Pancreas (tissue), 10 donors: ENCODE measurements at regions not wholly inside any gene's neighbourhood (a gene's known extent, or its start where the extent isn't known, plus 50 kb on each side); places are given as distances from the start of the nearest gene placed in this dataset.

Source experiments
- ATAC-seq, 4 donors: fragments of 200-7000 bp; cut with Tn5 transposase; one replicate each; pipeline versions ENCODE4 v1.8.0 to v1.9.1; 2020; ENCODE audit warnings: mild to moderate bottlenecking in 4 of 4, moderate library complexity in 4 of 4
- DNase-seq, 6 donors: peaks; one replicate each; pipeline ENCODE4 v3.0.0-alpha.2; 2020
- FAIRE-seq: peaks from 2 replicates; lab custom pipeline; 2012; peaks lifted over from hg19 to GRCh38; lab: Jason Lieb, UNC
- H3K27ac ChIP-seq, 4 donors: fragments of 200-600 bp; sonication (generic); 1 replicate in 3 of 4; 2 replicates in 1 of 4; pipeline versions ENCODE4 v1.5.0 to v1.8.0; 2020
- H3K27me3 ChIP-seq, 4 donors: fragments of 200-600 bp; one replicate each; pipeline ENCODE4 v1.8.0; 2021
- H3K36me3 ChIP-seq, 3 donors: fragments of 200-600 bp; sonication (generic) in 1 of 3; one replicate each; pipeline versions ENCODE4 v1.5.0 to v1.8.0; 2020 to 2021
- H3K4me1 ChIP-seq, 3 donors: fragments of 200-600 bp; one replicate each; pipeline ENCODE4 v1.8.0; 2021
- H3K4me3 ChIP-seq, 4 donors: fragments of 200-600 bp; sonication (generic) in 2 of 4; one replicate each; pipeline versions ENCODE4 v1.5.0 to v1.8.0; 2020 to 2021
- H3K9me3 ChIP-seq, 4 donors: fragments of 200-600 bp; one replicate each; pipeline ENCODE4 v1.8.0; 2021
- WGBS, 2 donors: extraction: QIAGEN DNeasy Blood & Tissue Kit; methylation state at CpG; one replicate each; pipeline ENCODE4 v1.1.7; 2013; 5-methylcytosine and 5-hydroxymethylcytosine counted together
- intact Hi-C, 3 donors: fragments of 100-400 bp; cut with DNase I; formaldehyde crosslinking; loops; one replicate each; pipeline versions ENCODE4 v1.11.1 to v1.14.2; 2022
- TF ChIP-seq, protein P1 (sequence below), 4 donors: fragments of 200-600 bp; sonication (generic) in 3 of 4; IDR thresholded peaks; one replicate each; pipeline versions ENCODE4 v1.5.0 to v1.8.0; 2021; ENCODE audit warnings: antibody characterized with exemption in 4 of 4
- donor health status: healthy with polysubstance abuse.
- donor health status: DM: no; HTN: no; CAD: no; lungs with moderate emphysema.
- donor health status: DM: no; HTN: no; CAD: no.
- donor health status: control.
- donor health status: control.
- donor health status: Bipolar disorder and iron deficiency.
- donor health status: DM: yes; HTN: yes; CAD: no.
- donor health status: DM: no; HTN: no; CAD: no.
- donor health status: DM: no; HTN: no; CAD: no.
- donor health status: DM: yes; HTN: yes; CAD: no.

DNA sequence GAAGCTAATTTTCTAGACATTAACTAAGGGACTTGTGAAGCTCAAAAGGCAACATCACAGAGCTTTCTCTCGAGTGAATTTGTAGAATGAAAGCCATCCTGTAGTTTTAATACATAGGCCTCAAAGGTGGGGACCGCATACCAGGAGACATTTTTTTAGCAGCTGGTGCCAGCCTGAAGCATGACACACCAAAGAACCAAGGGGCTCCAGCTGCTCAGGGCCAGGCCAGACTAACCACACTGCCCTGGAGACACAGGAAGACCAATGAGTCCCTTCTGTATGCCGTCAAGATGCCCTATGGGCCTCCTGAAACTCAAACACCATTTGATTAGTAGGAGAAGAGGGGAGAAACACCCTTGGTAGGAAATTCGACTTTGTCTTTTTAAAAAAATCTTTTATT, 113.9 kb upstream of the CACNA1E start:
- no peaks in the 10 kb centered on the region for H3K36me3 ChIP-seq
- no peaks in the 10 kb centered on the region for H3K4me1 ChIP-seq
- no peak for DNase-seq
- intact Hi-C loops = no loop called here
- ATAC-seq = no peak
- TF ChIP-seq, protein P1, sequence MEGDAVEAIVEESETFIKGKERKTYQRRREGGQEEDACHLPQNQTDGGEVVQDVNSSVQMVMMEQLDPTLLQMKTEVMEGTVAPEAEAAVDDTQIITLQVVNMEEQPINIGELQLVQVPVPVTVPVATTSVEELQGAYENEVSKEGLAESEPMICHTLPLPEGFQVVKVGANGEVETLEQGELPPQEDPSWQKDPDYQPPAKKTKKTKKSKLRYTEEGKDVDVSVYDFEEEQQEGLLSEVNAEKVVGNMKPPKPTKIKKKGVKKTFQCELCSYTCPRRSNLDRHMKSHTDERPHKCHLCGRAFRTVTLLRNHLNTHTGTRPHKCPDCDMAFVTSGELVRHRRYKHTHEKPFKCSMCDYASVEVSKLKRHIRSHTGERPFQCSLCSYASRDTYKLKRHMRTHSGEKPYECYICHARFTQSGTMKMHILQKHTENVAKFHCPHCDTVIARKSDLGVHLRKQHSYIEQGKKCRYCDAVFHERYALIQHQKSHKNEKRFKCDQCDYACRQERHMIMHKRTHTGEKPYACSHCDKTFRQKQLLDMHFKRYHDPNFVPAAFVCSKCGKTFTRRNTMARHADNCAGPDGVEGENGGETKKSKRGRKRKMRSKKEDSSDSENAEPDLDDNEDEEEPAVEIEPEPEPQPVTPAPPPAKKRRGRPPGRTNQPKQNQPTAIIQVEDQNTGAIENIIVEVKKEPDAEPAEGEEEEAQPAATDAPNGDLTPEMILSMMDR (IDR thresholded peaks at IDR 0.05) = no peak
- no peaks in the 10 kb centered on the region for H3K27me3 ChIP-seq
- H3K9me3 ChIP-seq = peaks cover 0 to 4% (median 0%) of the 10 kb centered on the region in 4 donors
- WGBS, 2 donors = 69 to 74% methylated on average over 4 of the region's 4 CpGs
- FAIRE-seq = no peak
- H3K4me3 ChIP-seq = no peak overlapping the region
- no peak overlapping the region for H3K27ac ChIP-seq

DNA sequence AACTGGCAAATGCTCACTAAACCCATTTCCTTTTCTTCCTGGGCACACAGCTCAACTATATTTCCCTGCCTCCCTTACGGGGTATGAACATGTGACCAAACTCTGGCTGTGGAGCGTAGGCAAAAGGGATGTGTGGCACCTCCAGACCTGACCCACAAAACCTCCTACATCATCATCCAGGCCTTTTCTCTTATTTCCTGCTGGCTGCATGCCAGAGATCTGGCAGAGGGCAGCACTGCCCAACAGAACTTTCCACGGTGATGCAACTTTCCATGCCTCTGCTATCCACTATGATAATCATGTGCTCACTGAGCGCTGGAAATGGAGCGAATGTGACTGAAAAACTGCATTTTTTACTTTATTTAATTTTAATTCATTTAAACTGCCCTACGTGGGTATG, 99.6 kb upstream of the CACNA1E start:
- H3K27ac ChIP-seq = no peak overlapping the region
- H3K36me3 ChIP-seq = no peaks in the 10 kb centered on the region
- H3K27me3 ChIP-seq = no peaks in the 10 kb centered on the region
- FAIRE-seq (no peak), ATAC-seq (peak in 2 of 4 donors; percentile 22 to 48), DNase-seq (no peak)
- TF ChIP-seq, protein P1 (IDR thresholded peaks at IDR 0.05) = no peak
- H3K4me3 ChIP-seq = no peak overlapping the region
- no peaks in the 10 kb centered on the region for H3K9me3 ChIP-seq
- no peaks in the 10 kb centered on the region for H3K4me1 ChIP-seq
- intact Hi-C loops = no loop called here
- 58 to 69% methylated on average over 6 of the region's 6 CpGs for WGBS, 2 donors

DNA sequence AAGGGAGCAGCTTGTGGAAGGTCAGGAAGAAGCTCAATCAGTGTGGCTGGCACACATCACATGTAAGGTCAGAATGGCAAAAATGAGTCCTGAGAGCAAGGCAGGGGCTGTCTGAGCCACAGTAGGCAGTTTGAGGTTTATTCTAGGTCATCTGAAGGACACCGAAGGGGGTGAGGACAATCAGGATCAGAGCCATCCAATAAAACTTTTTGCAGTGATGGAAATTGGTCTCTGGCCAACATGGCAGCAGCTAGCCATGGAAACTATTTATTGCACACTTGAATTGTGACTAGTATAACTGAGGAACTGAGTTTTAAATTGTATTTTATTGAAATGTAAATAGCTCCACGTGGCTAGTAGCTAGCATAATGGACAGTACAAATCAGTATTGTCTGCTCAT, 97.0 kb upstream of the CACNA1E start:
- TF ChIP-seq, protein P1 (IDR thresholded peaks at IDR 0.05) = no peak

DNA sequence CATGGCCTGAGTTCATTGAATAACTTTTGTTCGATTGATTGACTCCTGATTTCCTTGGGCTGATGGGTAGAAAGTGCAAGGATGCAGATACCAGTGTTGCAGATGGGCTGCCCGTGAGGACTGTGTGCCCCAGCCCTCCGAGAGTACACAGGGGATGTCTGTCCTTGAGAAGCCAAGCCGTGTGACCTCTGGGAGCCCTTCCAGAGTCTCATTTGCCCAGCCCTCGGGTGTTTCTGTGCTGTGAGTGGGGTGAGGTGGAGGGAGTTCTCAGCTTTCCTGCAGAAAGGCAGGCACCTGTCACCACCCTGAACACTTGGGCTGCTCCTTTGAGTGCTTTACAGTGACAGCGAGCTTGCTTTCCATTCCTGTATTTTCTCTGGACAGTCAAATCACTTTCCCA, 96.4 kb upstream of the CACNA1E start:
- H3K9me3 ChIP-seq = no peaks in the 10 kb centered on the region
- ATAC-seq (no peak), DNase-seq (no peak), FAIRE-seq (no peak)
- H3K27me3 ChIP-seq = no peaks in the 10 kb centered on the region
- H3K4me1 ChIP-seq = no peaks in the 10 kb centered on the region
- no peak overlapping the region for H3K27ac ChIP-seq
- WGBS, 2 donors = 40 to 71% methylated on average over 6 of the region's 6 CpGs
- H3K36me3 ChIP-seq = no peaks in the 10 kb centered on the region
- intact Hi-C loops = no loop called here
- TF ChIP-seq, protein P1 (IDR thresholded peaks at IDR 0.05) = no peak
- H3K4me3 ChIP-seq = no peak overlapping the region

More for the DNA sequence above, 97.0 kb upstream of the CACNA1E start:
- 41 to 46% methylated on average over 2 of the region's 2 CpGs for WGBS, 2 donors
- DNase-seq = no peak
- no peaks in the 10 kb centered on the region for H3K36me3 ChIP-seq
- no peaks in the 10 kb centered on the region for H3K27me3 ChIP-seq
- H3K4me3 ChIP-seq = no peak overlapping the region
- no peak for FAIRE-seq
- H3K9me3 ChIP-seq = no peaks in the 10 kb centered on the region
- H3K27ac ChIP-seq = no peak overlapping the region
- no peak for ATAC-seq
- H3K4me1 ChIP-seq = no peaks in the 10 kb centered on the region
- intact Hi-C loops = no loop called here

DNA sequence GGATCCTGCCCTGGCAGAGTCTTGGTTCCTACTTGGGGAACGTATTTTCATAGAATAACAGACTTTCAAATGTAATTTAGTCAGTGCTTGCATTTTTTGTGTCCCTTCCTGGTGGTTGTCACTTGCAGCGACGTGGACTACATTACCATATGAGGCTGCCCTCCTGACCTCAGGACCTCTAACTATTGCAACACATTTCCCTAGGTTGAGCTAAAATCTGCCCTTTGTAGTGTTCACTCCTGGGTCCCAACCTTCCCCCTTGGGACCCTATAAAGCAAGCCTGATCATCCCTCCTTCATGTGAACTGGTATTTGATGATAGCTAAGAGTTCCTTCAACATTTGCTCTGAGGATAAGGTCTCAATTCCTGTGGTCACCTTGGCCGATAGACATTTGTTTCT, 95.6 kb upstream of the CACNA1E start:
- intact Hi-C loops = no loop called here
- ATAC-seq (no peak), DNase-seq (no peak), FAIRE-seq (no peak)
- TF ChIP-seq, protein P1 (IDR thresholded peaks at IDR 0.05) = no peak
- no peak overlapping the region for H3K4me3 ChIP-seq
- H3K27me3 ChIP-seq = no peaks in the 10 kb centered on the region
- WGBS, 2 donors = 81 to 89% methylated on average over 4 of the region's 4 CpGs
- no peaks in the 10 kb centered on the region for H3K36me3 ChIP-seq
- H3K4me1 ChIP-seq = no peaks in the 10 kb centered on the region
- H3K27ac ChIP-seq = no peak overlapping the region
- H3K9me3 ChIP-seq = no peaks in the 10 kb centered on the region
